ENCODE measurements at regions not wholly inside any gene's neighbourhood (a gene's known extent, or its start where the extent isn't known, plus 50 kb on each side); places are given as distances from the start of the nearest gene placed in this dataset.

GRCh38 chr11:28512143-28512756, 404.1 kb downstream of the METTL15 start:
- no peak for DNase-seq

GRCh38 chr11:28505232-28505631, 397.0 kb downstream of the METTL15 start:
- no peak for DNase-seq

GRCh38 chr11:28504555-28505110, 396.4 kb downstream of the METTL15 start:
- DNase-seq: no peak

- DNase-seq: no peak
Observed at GRCh38 chr11:28495333-28495732, 387.1 kb downstream of the METTL15 start.

GRCh38 chr11:28491431-28491830, 383.2 kb downstream of the METTL15 start:
- DNase-seq: no peak

GRCh38 chr11:28490773-28491382, 382.7 kb downstream of the METTL15 start:
- no peak for DNase-seq

- DNase-seq: no peak
Observed at GRCh38 chr11:28488336-28488735, 380.1 kb downstream of the METTL15 start.

GRCh38 chr11:28483072-28483867, 375.1 kb downstream of the METTL15 start:
- no peak for DNase-seq

- DNase-seq: no peak
Observed at GRCh38 chr11:28482666-28483065, 374.5 kb downstream of the METTL15 start.

GRCh38 chr11:28481616-28482480, 373.7 kb downstream of the METTL15 start:
- DNase-seq: no peak

GRCh38 chr11:28480406-28480805, 372.2 kb downstream of the METTL15 start:
- no peak for DNase-seq

- no peak for DNase-seq
Observed at GRCh38 chr11:28476864-28477263, 368.7 kb downstream of the METTL15 start.

- DNase-seq: no peak
Observed at GRCh38 chr11:28476049-28476448, 367.9 kb downstream of the METTL15 start.

- no peak for DNase-seq
Observed at GRCh38 chr11:28472904-28473303, 364.7 kb downstream of the METTL15 start.

GRCh38 chr11:28471537-28471936, 363.3 kb downstream of the METTL15 start:
- no peak for DNase-seq

- no peak for DNase-seq
Observed at GRCh38 chr11:28470180-28470579, 362.0 kb downstream of the METTL15 start.

GRCh38 chr11:28466506-28466905, 358.3 kb downstream of the METTL15 start:
- no peak for DNase-seq

- peak; percentile 62 for DNase-seq
Observed at GRCh38 chr11:28464252-28464867, 356.2 kb downstream of the METTL15 start.

- no peak for DNase-seq
Observed at GRCh38 chr11:28463826-28464225, 355.6 kb downstream of the METTL15 start.

- DNase-seq: no peak
Observed at GRCh38 chr11:28461846-28462245, 353.7 kb downstream of the METTL15 start.

GRCh38 chr11:28461338-28461737, 353.1 kb downstream of the METTL15 start:
- no peak for DNase-seq

GRCh38 chr11:28460348-28460747, 352.2 kb downstream of the METTL15 start:
- DNase-seq: no peak
